Immature natural killer cell (primary cell): ENCODE measurements at regions not wholly inside any gene's neighbourhood (a gene's known extent, or its start where the extent isn't known, plus 50 kb on each side); places are given as distances from the start of the nearest gene placed in this dataset.
"Not testable (repeated sequence)": the region's sequence is repeated elsewhere in the genome, so short reads cannot be mapped to it uniquely, and the experiment has no call there.

Experiments used
- DNase-seq, 3 donors: peaks; one replicate each; pipeline ENCODE4 v3.0.0; 2022; ENCODE audit warnings: mixed read lengths in 1 of 3
- H3K27ac Mint-ChIP-seq, 6 donors: one replicate each; pipeline ENCODE4 v1.8.0; 2020; ENCODE audit warnings: mixed read lengths in 6 of 6, mild to moderate bottlenecking in 5 of 6, inconsistent platforms in 4 of 6, moderate library complexity in 3 of 6
- H3K27me3 Mint-ChIP-seq, 3 donors: one replicate each; pipeline ENCODE4 v1.8.0; 2020 to 2021; ENCODE audit warnings: low read depth in 3 of 3, mild to moderate bottlenecking in 3 of 3, mixed read lengths in 3 of 3, moderate library complexity in 3 of 3, inconsistent platforms in 1 of 3
- H3K36me3 Mint-ChIP-seq, 3 donors: one replicate each; pipeline ENCODE4 v1.8.0; 2020; ENCODE audit warnings: mixed read lengths in 3 of 3, inconsistent platforms in 2 of 3, mild to moderate bottlenecking in 2 of 3
- H3K4me1 Mint-ChIP-seq, 2 donors: one replicate each; pipeline ENCODE4 v1.8.0; 2020; ENCODE audit warnings: inconsistent platforms in 2 of 2, mild to moderate bottlenecking in 2 of 2, mixed read lengths in 2 of 2, moderate library complexity in 1 of 2
- H3K4me3 Mint-ChIP-seq, 5 donors: one replicate each; pipeline ENCODE4 v1.8.0; 2020; ENCODE audit warnings: mild to moderate bottlenecking in 5 of 5, mixed read lengths in 5 of 5, inconsistent platforms in 3 of 5, moderate library complexity in 3 of 5
- H3K9me3 Mint-ChIP-seq, 6 donors: one replicate each; pipeline ENCODE4 v1.8.0; 2020; ENCODE audit warnings: mild to moderate bottlenecking in 6 of 6, mixed read lengths in 6 of 6, inconsistent platforms in 4 of 6, moderate library complexity in 3 of 6

GRCh38 chr7:94190599-94191061 lies 186.5 kb upstream of the BET1 start:
- no peak overlapping the region for H3K27ac Mint-ChIP-seq
- peaks cover 0 to 2% (median 0%) of the 10 kb centered on the region in 3 donors for H3K27me3 Mint-ChIP-seq
- no peaks in the 10 kb centered on the region for H3K4me1 Mint-ChIP-seq
- H3K9me3 Mint-ChIP-seq: peaks cover 0 to 6% (median 1%) of the 10 kb centered on the region in 6 donors
- DNase-seq: no peak
- H3K36me3 Mint-ChIP-seq: no peaks in the 10 kb centered on the region
- H3K4me3 Mint-ChIP-seq: no peak overlapping the region

- H3K36me3 Mint-ChIP-seq, H3K27ac Mint-ChIP-seq, H3K4me1 Mint-ChIP-seq, H3K9me3 Mint-ChIP-seq, DNase-seq, H3K4me3 Mint-ChIP-seq, H3K27me3 Mint-ChIP-seq: not testable (repeated sequence)
These were observed 190.3 kb upstream of the BET1 start for GRCh38 chr7:94194426-94194825.

- Mint-ChIP-seq H3K4me3 (no peak overlapping the region), H3K36me3 (no peaks in the 10 kb centered on the region), H3K4me1 (no peaks in the 10 kb centered on the region), H3K9me3 (peaks cover 0 to 6% (median 1%) of the 10 kb centered on the region in 6 donors), H3K27ac (no peak overlapping the region), H3K27me3 (peaks cover 0 to 2% (median 2%) of the 10 kb centered on the region in 3 donors)
- DNase-seq: no peak
These were observed 191.0 kb upstream of the BET1 start for GRCh38 chr7:94195201-94195600.

GRCh38 chr7:94195813-94196212 lies 191.7 kb upstream of the BET1 start:
- Mint-ChIP-seq H3K36me3 (no peaks in the 10 kb centered on the region), H3K4me1 (no peaks in the 10 kb centered on the region), H3K27ac (no peak overlapping the region), H3K4me3 (no peak overlapping the region), H3K27me3 (peaks cover 0 to 2% (median 2%) of the 10 kb centered on the region in 3 donors), H3K9me3 (peaks cover 0 to 6% (median 1%) of the 10 kb centered on the region in 6 donors)
- DNase-seq: no peak

- no peak overlapping the region for H3K27ac Mint-ChIP-seq
- H3K9me3 Mint-ChIP-seq: peaks cover 0 to 4% (median 0%) of the 10 kb centered on the region in 6 donors
- DNase-seq: no peak
- peaks cover 0 to 3% (median 0%) of the 10 kb centered on the region in 3 donors for H3K36me3 Mint-ChIP-seq
- H3K4me1 Mint-ChIP-seq: no peaks in the 10 kb centered on the region
- H3K4me3 Mint-ChIP-seq: no peak overlapping the region
- H3K27me3 Mint-ChIP-seq: peaks cover 0 to 4% (median 2%) of the 10 kb centered on the region in 3 donors
These were observed 189.2 kb upstream of the COL1A2 start for GRCh38 chr7:94205529-94205928.

GRCh38 chr7:94206295-94206694 lies 188.4 kb upstream of the COL1A2 start:
- H3K27me3 Mint-ChIP-seq: peaks cover 0 to 4% (median under 1%) of the 10 kb centered on the region in 3 donors
- peaks cover 0 to 3% (median 0%) of the 10 kb centered on the region in 3 donors for H3K36me3 Mint-ChIP-seq
- DNase-seq: no peak
- H3K27ac Mint-ChIP-seq: no peak overlapping the region
- H3K4me3 Mint-ChIP-seq: no peak overlapping the region
- peaks cover 0 to 4% (median 0%) of the 10 kb centered on the region in 6 donors for H3K9me3 Mint-ChIP-seq
- no peaks in the 10 kb centered on the region for H3K4me1 Mint-ChIP-seq

GRCh38 chr7:94212160-94212559 lies 182.5 kb upstream of the COL1A2 start:
- Mint-ChIP-seq H3K36me3 (peaks cover 0 to 3% (median 0%) of the 10 kb centered on the region in 3 donors), H3K27ac (no peak overlapping the region), H3K9me3 (peaks cover 0 to 4% (median 0%) of the 10 kb centered on the region in 6 donors), H3K27me3 (peaks cover 0 to 2% (median 0%) of the 10 kb centered on the region in 3 donors), H3K4me1 (no peaks in the 10 kb centered on the region), H3K4me3 (no peak overlapping the region)
- DNase-seq: no peak

- Mint-ChIP-seq H3K4me3 (no peak overlapping the region), H3K27me3 (peaks cover 0 to 2% (median 0%) of the 10 kb centered on the region in 3 donors), H3K4me1 (no peaks in the 10 kb centered on the region), H3K36me3 (no peaks in the 10 kb centered on the region), H3K27ac (no peak overlapping the region), H3K9me3 (peaks cover 0 to 7% (median 0%) of the 10 kb centered on the region in 6 donors)
- DNase-seq: no peak
These were observed 177.7 kb upstream of the COL1A2 start for GRCh38 chr7:94216944-94217461.

- no peak for DNase-seq
- no peak overlapping the region for H3K27ac Mint-ChIP-seq
These were observed 176.9 kb upstream of the COL1A2 start for GRCh38 chr7:94217766-94218165.

GRCh38 chr7:94222516-94222915 lies 172.2 kb upstream of the COL1A2 start:
- Mint-ChIP-seq H3K4me1 (no peaks in the 10 kb centered on the region), H3K9me3 (peaks cover 0 to 7% (median 0%) of the 10 kb centered on the region in 6 donors), H3K36me3 (no peaks in the 10 kb centered on the region), H3K27me3 (peaks cover 0 to 3% (median 0%) of the 10 kb centered on the region in 3 donors), H3K27ac (no peak overlapping the region), H3K4me3 (no peak overlapping the region)
- no peak for DNase-seq

More at GRCh38 chr7:94217766-94218165, 176.9 kb upstream of the COL1A2 start:
- peaks cover 0 to 2% (median 0%) of the 10 kb centered on the region in 3 donors for H3K27me3 Mint-ChIP-seq
- no peak overlapping the region for H3K4me3 Mint-ChIP-seq
- no peaks in the 10 kb centered on the region for H3K4me1 Mint-ChIP-seq
- H3K36me3 Mint-ChIP-seq: no peaks in the 10 kb centered on the region
- H3K9me3 Mint-ChIP-seq: peaks cover 0 to 7% (median 0%) of the 10 kb centered on the region in 6 donors

GRCh38 chr7:94223375-94224084 lies 171.2 kb upstream of the COL1A2 start:
- Mint-ChIP-seq H3K4me1 (no peaks in the 10 kb centered on the region), H3K36me3 (no peaks in the 10 kb centered on the region), H3K27me3 (peaks cover 0 to 3% (median 0%) of the 10 kb centered on the region in 3 donors), H3K4me3 (no peak overlapping the region), H3K27ac (no peak overlapping the region), H3K9me3 (peaks cover 0 to 1% (median 0%) of the 10 kb centered on the region in 6 donors)
- DNase-seq: no peak

GRCh38 chr7:94228223-94228622 lies 166.5 kb upstream of the COL1A2 start:
- no peaks in the 10 kb centered on the region for H3K36me3 Mint-ChIP-seq
- H3K27ac Mint-ChIP-seq: no peak overlapping the region
- peaks cover 0 to 7% (median 0%) of the 10 kb centered on the region in 6 donors for H3K9me3 Mint-ChIP-seq
- no peaks in the 10 kb centered on the region for H3K4me1 Mint-ChIP-seq
- H3K4me3 Mint-ChIP-seq: no peak overlapping the region
- DNase-seq: no peak
- H3K27me3 Mint-ChIP-seq: peaks cover 0 to 2% (median 0%) of the 10 kb centered on the region in 3 donors

- Mint-ChIP-seq H3K36me3 (no peaks in the 10 kb centered on the region), H3K4me1 (no peaks in the 10 kb centered on the region), H3K27ac (no peak overlapping the region), H3K4me3 (no peak overlapping the region), H3K9me3 (peaks cover 0 to 7% (median 0%) of the 10 kb centered on the region in 6 donors), H3K27me3 (no peaks in the 10 kb centered on the region)
- no peak for DNase-seq
These were observed 166.0 kb upstream of the COL1A2 start for GRCh38 chr7:94228678-94229077.

GRCh38 chr7:94231305-94231704 lies 163.4 kb upstream of the COL1A2 start:
- Mint-ChIP-seq H3K4me1 (no peaks in the 10 kb centered on the region), H3K27ac (no peak overlapping the region), H3K36me3 (no peaks in the 10 kb centered on the region), H3K9me3 (peaks cover 0 to 7% (median 0%) of the 10 kb centered on the region in 6 donors), H3K4me3 (no peak overlapping the region), H3K27me3 (no peaks in the 10 kb centered on the region)
- DNase-seq: no peak
